ENCODE measurements at regions not wholly inside any gene's neighbourhood (a gene's known extent, or its start where the extent isn't known, plus 50 kb on each side); places are given as distances from the start of the nearest gene placed in this dataset.

- no peak for DNase-seq (ENCODE audit: extremely low read depth, low read depth)
Measured at GRCh38 chr5:2196989-2197619, 314.4 kb upstream of the IRX4 start.

GRCh38 chr5:2196416-2196815, 313.7 kb upstream of the IRX4 start:
- no peak for DNase-seq (ENCODE audit: extremely low read depth, low read depth)
- no peak for TF ChIP-seq CTCF (IDR thresholded peaks at IDR 0.05; ENCODE audit: low read depth, low read length)

More at GRCh38 chr5:2196989-2197619, 314.4 kb upstream of the IRX4 start:
- no peak for TF ChIP-seq CTCF (IDR thresholded peaks at IDR 0.05; ENCODE audit: low read depth, low read length)

GRCh38 chr5:2194949-2195348, 312.2 kb upstream of the IRX4 start:
- DNase-seq (ENCODE audit: extremely low read depth, low read depth): no peak
- no peak for TF ChIP-seq CTCF (IDR thresholded peaks at IDR 0.05; ENCODE audit: low read depth, low read length)

GRCh38 chr5:2194236-2194555, 311.5 kb upstream of the IRX4 start:
- no peak for TF ChIP-seq CTCF (IDR thresholded peaks at IDR 0.05; ENCODE audit: low read depth, low read length)
- DNase-seq (ENCODE audit: extremely low read depth, low read depth): no peak

GRCh38 chr5:2193542-2194235, 311.0 kb upstream of the IRX4 start:
- TF ChIP-seq CTCF (IDR thresholded peaks at IDR 0.05; ENCODE audit: low read depth, low read length): no peak
- no peak for DNase-seq (ENCODE audit: extremely low read depth, low read depth)

GRCh38 chr5:2193142-2193541, 310.4 kb upstream of the IRX4 start:
- no peak for TF ChIP-seq CTCF (IDR thresholded peaks at IDR 0.05; ENCODE audit: low read depth, low read length)
- DNase-seq (ENCODE audit: extremely low read depth, low read depth): no peak

- TF ChIP-seq CTCF (IDR thresholded peaks at IDR 0.05; ENCODE audit: low read depth, low read length): no peak
- DNase-seq (ENCODE audit: extremely low read depth, low read depth): no peak
Measured at GRCh38 chr5:2192496-2192895, 309.8 kb upstream of the IRX4 start.

Data from AG09319 (cell line).